ENCODE measurements at regions not wholly inside any gene's neighbourhood (a gene's known extent, or its start where the extent isn't known, plus 50 kb on each side); places are given as distances from the start of the nearest gene placed in this dataset.
"Not testable (repeated sequence)": the region's sequence is repeated elsewhere in the genome, so short reads cannot be mapped to it uniquely, and the experiment has no call there.

DNA sequence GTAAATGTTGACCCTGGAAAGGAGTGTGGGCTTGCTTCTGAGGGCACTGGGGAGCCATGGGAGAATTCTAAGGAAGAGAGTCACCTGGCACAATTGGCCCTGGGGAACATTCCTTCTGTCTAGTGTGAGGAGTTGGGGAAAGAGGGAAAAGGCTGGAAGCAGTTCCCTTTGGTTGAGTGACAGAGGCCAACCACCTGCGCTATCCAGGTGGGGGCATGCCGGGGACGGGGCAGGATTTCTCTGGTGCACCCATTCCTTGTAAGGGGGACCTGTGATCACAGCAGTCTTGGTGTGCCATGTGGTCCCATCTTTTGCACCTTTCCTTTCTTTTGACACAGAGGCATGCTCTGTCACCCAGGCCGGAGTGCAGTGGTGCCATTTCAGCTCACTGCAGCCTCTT is 92.1 kb upstream of the GRK3 start:
- peaks cover 2% of the 10 kb centered on the region for H3K36me3 ChIP-seq (ENCODE audit: control insufficient read depth, insufficient read depth, low read length)
- no peaks in the 10 kb centered on the region for H3K4me1 ChIP-seq (ENCODE audit: control insufficient read depth, insufficient read depth, low read length)
- no peak overlapping the region for H3K27ac ChIP-seq (ENCODE audit: insufficient read depth, low read depth, low read length, poor library complexity, severe bottlenecking)
- WGBS, 2 experiments, result 94 to 95% methylated on average over 4 of the region's 4 CpGs
- H3K27me3 ChIP-seq (ENCODE audit: control insufficient read depth, insufficient read depth, low read length, poor library complexity, severe bottlenecking), result no peaks in the 10 kb centered on the region
- no peak overlapping the region for H3K4me3 ChIP-seq (ENCODE audit: insufficient read depth, low read depth, low read length)
- no peaks in the 10 kb centered on the region for H3K9me3 ChIP-seq (ENCODE audit: control insufficient read depth, low read length)

DNA sequence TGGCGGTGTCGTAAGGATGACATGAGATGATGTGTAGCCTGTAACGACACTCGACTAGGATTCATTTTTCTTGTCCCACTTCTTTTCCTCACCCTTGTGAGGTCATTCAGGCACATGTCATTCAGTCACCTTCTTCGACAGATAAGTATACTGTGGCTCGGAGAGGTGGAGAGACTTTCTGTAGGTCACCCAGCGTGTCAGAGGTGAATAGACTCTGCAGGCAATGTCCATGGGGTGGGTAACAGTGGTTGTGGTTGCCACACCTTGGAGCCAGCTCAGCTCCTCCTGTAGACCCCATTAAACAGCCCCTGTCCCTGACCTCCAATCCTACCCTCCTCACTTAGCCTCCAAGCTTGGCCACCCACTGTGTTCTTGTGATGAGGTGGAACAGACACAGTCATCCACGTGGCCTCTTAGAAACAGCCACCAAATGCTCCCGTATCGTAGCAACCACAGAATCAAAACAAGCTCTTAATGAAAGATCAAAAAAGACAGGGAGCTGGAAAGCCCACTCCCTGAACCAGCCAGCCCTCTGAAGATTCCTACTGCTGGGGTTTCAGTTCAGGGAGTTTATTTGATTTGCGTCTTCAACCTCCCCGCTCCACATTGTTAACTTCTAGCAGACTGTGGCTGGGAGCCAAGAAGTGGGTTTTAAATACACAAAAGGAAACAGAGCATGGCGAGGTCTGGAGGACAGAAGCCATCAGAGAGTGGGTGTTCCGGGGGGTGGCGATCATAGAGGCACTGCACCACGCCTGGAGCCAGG is 89.0 kb upstream of the GRK3 start:
- Histone ChIP-seq H3K36me3 (ENCODE audit: control insufficient read depth, insufficient read depth, low read length) (peaks cover 3% of the 10 kb centered on the region), H3K4me1 (ENCODE audit: control insufficient read depth, insufficient read depth, low read length) (no peaks in the 10 kb centered on the region), H3K27ac (ENCODE audit: insufficient read depth, low read depth, low read length, poor library complexity, severe bottlenecking) (peak overlapping the region; percentile 55), H3K27me3 (ENCODE audit: control insufficient read depth, insufficient read depth, low read length, poor library complexity, severe bottlenecking) (no peaks in the 10 kb centered on the region), H3K4me3 (ENCODE audit: insufficient read depth, low read depth, low read length) (no peak overlapping the region), H3K9me3 (ENCODE audit: control insufficient read depth, low read length) (no peaks in the 10 kb centered on the region)
- 90 to 91% methylated on average over 16 of the region's 16 CpGs for WGBS, 2 experiments

DNA sequence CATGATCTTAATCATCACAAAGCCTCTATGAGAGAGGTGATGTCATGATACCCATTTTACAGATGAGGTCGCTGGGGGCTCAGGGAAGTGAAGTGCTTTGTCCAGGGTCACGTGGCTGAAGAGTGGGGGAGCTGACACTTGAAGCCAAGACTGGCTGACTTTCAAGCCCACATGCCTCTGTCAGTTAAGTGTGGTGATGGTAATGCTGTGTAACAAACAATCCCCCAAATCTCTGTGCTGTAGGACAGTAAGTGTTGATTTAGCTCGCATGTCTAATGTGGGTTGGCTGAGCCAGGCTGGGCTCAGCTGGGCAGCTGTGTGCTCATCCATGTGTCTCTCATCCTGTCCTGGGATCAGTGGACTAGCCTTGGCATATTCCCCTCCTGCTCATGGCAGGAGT is 87.1 kb upstream of the GRK3 start:
- 89 to 94% methylated on average over 3 of the region's 3 CpGs for WGBS, 2 experiments
- Histone ChIP-seq H3K27ac (ENCODE audit: insufficient read depth, low read depth, low read length, poor library complexity, severe bottlenecking) (no peak overlapping the region), H3K4me1 (ENCODE audit: control insufficient read depth, insufficient read depth, low read length) (no peaks in the 10 kb centered on the region), H3K36me3 (ENCODE audit: control insufficient read depth, insufficient read depth, low read length) (peaks cover 3% of the 10 kb centered on the region), H3K9me3 (ENCODE audit: control insufficient read depth, low read length) (no peaks in the 10 kb centered on the region), H3K27me3 (ENCODE audit: control insufficient read depth, insufficient read depth, low read length, poor library complexity, severe bottlenecking) (no peaks in the 10 kb centered on the region), H3K4me3 (ENCODE audit: insufficient read depth, low read depth, low read length) (no peak overlapping the region)

DNA sequence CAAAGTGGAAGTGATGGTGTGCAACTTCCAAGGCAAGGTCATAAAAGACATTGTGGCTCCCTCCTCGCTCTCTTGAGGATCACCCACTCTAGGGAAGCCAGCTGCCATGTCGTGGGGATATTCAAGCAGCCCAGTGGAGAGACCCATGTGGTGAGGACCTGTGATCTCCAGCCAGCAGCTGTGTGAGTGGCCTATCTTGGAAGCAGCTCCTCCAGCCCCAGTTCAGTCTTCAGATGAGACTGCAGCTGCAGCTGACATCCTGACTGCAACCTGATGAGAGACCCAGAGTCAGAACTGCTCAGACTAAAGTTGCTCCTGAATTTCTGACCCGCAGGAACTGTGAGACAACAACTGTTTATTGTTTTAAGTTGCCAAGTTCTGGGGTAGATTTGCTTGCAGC is 86.4 kb upstream of the GRK3 start:
- WGBS, 2 experiments, result 97 to 98% methylated on average over 3 of the region's 3 CpGs
- H3K27ac ChIP-seq (ENCODE audit: insufficient read depth, low read depth, low read length, poor library complexity, severe bottlenecking), result no peak overlapping the region

DNA sequence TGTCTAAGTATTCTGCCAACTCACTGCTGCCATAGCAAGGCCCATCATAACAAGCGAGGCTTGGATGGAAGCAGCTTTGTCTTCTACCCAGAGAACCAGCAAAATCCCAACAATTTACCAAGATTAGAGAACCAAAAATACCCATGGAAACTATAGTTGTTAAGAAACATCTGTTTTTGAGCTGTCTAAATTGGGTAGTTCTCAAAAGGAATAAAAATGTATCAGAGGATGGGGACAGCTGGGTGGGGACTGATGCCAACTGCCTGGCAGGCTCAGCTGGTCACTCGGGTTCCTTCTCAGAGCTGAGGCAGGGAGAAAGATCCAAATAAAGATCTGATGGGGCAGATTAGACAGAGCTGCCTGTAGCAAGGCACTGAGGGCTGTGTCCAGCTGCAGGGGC is 85.9 kb upstream of the GRK3 start:
- H3K27ac ChIP-seq (ENCODE audit: insufficient read depth, low read depth, low read length, poor library complexity, severe bottlenecking), result no peak overlapping the region
- H3K9me3 ChIP-seq (ENCODE audit: control insufficient read depth, low read length), result no peaks in the 10 kb centered on the region
- H3K36me3 ChIP-seq (ENCODE audit: control insufficient read depth, insufficient read depth, low read length), result peaks cover 3% of the 10 kb centered on the region
- H3K4me1 ChIP-seq (ENCODE audit: control insufficient read depth, insufficient read depth, low read length), result no peaks in the 10 kb centered on the region
- H3K27me3 ChIP-seq (ENCODE audit: control insufficient read depth, insufficient read depth, low read length, poor library complexity, severe bottlenecking), result no peaks in the 10 kb centered on the region
- no peak overlapping the region for H3K4me3 ChIP-seq (ENCODE audit: insufficient read depth, low read depth, low read length)
- WGBS, 2 experiments, result 96 to 100% methylated on average over 2 of the region's 2 CpGs

More for the DNA sequence above, 86.4 kb upstream of the GRK3 start:
- Histone ChIP-seq H3K9me3 (ENCODE audit: control insufficient read depth, low read length) (no peaks in the 10 kb centered on the region), H3K4me1 (ENCODE audit: control insufficient read depth, insufficient read depth, low read length) (no peaks in the 10 kb centered on the region), H3K27me3 (ENCODE audit: control insufficient read depth, insufficient read depth, low read length, poor library complexity, severe bottlenecking) (no peaks in the 10 kb centered on the region), H3K4me3 (ENCODE audit: insufficient read depth, low read depth, low read length) (no peak overlapping the region), H3K36me3 (ENCODE audit: control insufficient read depth, insufficient read depth, low read length) (peaks cover 3% of the 10 kb centered on the region)

DNA sequence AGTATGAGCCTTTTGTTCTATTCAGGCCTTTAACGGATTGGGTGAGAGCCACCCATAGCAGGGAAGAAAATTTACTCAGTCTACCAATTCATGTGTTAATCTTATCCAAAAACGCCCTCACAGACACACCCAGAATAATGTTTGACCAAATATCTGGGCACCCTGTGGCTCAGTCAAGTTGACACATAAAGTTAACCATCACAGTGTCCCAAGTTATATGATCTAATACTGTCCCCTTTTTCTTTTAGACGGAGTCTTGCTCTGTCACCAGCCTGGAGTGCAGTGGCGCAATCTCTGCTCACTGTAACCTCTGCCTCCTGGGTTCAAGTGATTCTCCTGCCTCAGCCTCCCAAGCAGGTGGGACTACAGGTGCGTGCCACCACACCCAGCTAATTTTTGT is 83.6 kb upstream of the GRK3 start:
- not testable (repeated sequence) for H3K4me3 ChIP-seq (ENCODE audit: insufficient read depth, low read depth, low read length); H3K4me1 ChIP-seq (ENCODE audit: control insufficient read depth, insufficient read depth, low read length); H3K27me3 ChIP-seq (ENCODE audit: control insufficient read depth, insufficient read depth, low read length, poor library complexity, severe bottlenecking); H3K9me3 ChIP-seq (ENCODE audit: control insufficient read depth, low read length); H3K27ac ChIP-seq (ENCODE audit: insufficient read depth, low read depth, low read length, poor library complexity, severe bottlenecking)
- H3K36me3 ChIP-seq (ENCODE audit: control insufficient read depth, insufficient read depth, low read length), result peaks cover 14% of the 10 kb centered on the region
- 91 to 93% methylated on average over 5 of the region's 5 CpGs for WGBS, 2 experiments

DNA sequence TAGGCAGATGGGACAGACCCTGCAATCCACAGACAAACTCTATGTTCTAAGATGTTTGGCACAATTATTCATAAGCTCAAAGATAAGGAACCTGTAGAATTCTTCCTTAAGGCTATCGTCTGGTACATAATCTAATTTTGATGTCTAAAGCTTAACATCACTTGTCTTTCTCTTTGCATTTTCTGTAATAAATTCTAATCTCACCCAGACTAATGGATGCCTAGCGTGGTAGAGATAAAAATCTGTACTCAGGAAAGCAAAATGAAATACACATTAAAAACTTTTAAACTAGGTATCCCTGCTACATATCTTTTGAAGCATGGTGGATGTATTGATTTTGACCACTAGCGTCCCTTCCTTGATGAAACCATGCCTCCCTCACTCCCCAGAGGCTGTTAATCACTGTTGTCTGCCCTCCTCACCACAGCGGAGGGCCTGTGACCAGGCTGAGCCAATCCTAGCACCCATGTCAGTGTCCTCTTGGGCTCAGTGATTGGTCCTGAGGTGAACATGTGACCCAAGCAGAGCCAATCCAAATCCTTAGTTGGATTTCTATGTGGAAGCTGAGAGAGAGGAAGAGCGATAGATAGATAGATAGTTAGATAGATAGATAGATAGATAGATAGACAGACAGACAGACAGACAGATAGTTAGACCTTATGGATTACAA is 82.2 kb upstream of the GRK3 start:
- peaks cover 14% of the 10 kb centered on the region for H3K36me3 ChIP-seq (ENCODE audit: control insufficient read depth, insufficient read depth, low read length)
- H3K27ac ChIP-seq (ENCODE audit: insufficient read depth, low read depth, low read length, poor library complexity, severe bottlenecking), result no peak overlapping the region
- no peaks in the 10 kb centered on the region for H3K9me3 ChIP-seq (ENCODE audit: control insufficient read depth, low read length)
- no peaks in the 10 kb centered on the region for H3K27me3 ChIP-seq (ENCODE audit: control insufficient read depth, insufficient read depth, low read length, poor library complexity, severe bottlenecking)
- 95% methylated on average over 4 to 5 of the region's 5 CpGs for WGBS, 2 experiments
- H3K4me1 ChIP-seq (ENCODE audit: control insufficient read depth, insufficient read depth, low read length), result no peaks in the 10 kb centered on the region
- H3K4me3 ChIP-seq (ENCODE audit: insufficient read depth, low read depth, low read length), result no peak overlapping the region

DNA sequence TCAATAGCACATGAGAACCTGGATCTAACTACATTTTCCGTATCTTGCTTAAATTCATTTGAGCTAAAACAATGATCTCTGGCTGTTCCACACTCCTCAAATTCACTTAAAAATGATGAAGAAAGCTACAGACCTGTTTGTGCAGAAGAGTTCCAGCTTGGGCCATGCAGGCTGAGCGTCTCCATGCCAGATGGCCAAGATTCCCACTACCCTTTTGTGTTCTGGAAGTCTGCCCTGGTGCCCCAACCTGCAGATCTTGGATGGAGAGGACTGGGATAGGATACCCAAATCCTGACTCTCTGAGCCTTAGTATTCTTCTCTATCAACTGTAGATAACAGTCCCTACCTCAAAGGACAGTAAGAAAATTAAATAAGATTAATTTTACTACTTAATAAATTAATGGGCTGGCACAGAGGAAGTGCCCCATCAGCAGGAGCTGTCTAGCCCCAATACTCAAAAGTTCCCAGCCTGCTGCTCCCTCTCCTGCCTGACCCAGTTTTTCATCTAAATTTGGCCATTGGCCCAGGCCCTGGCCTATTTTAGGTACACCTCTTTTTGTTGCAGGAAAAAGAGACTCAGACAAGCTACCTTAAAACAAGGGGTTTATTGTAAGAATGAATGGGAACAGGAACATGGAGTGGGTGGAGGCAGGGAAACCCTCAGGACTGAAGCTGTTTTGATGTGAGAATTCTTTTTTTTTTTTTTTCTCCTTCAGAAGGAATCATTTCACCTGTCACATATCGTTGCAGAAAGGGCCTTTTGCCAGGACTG is 81.4 kb upstream of the GRK3 start:
- WGBS, 2 experiments, result 96 to 99% methylated on average over 3 of the region's 3 CpGs
- H3K4me1 ChIP-seq (ENCODE audit: control insufficient read depth, insufficient read depth, low read length), result no peaks in the 10 kb centered on the region
- no peak overlapping the region for H3K4me3 ChIP-seq (ENCODE audit: insufficient read depth, low read depth, low read length)
- no peaks in the 10 kb centered on the region for H3K9me3 ChIP-seq (ENCODE audit: control insufficient read depth, low read length)
- H3K27me3 ChIP-seq (ENCODE audit: control insufficient read depth, insufficient read depth, low read length, poor library complexity, severe bottlenecking), result no peaks in the 10 kb centered on the region
- H3K27ac ChIP-seq (ENCODE audit: insufficient read depth, low read depth, low read length, poor library complexity, severe bottlenecking), result no peak overlapping the region
- H3K36me3 ChIP-seq (ENCODE audit: control insufficient read depth, insufficient read depth, low read length), result peaks cover 11% of the 10 kb centered on the region

DNA sequence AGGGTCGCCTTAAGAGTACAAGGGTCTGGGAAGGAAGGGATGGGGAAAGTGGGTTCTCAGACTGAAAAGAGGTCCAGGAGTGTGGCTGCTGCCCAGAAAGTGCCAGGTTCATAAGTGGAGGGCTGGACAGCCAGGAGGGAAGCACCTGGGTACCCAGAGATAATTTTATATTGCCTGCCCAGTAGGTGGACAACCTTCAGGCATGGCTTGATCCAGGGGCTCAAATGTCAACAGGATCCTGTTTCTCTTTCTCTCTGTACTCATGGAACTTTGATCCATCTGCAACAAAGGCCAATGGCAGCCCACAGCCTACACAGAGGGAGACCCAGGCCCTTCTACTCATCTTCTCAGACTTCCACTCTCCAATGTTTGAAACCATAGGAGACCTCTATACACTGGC is 80.5 kb upstream of the GRK3 start:
- H3K27ac ChIP-seq (ENCODE audit: insufficient read depth, low read depth, low read length, poor library complexity, severe bottlenecking), result no peak overlapping the region
- no peaks in the 10 kb centered on the region for H3K4me1 ChIP-seq (ENCODE audit: control insufficient read depth, insufficient read depth, low read length)
- H3K9me3 ChIP-seq (ENCODE audit: control insufficient read depth, low read length), result no peaks in the 10 kb centered on the region
- H3K27me3 ChIP-seq (ENCODE audit: control insufficient read depth, insufficient read depth, low read length, poor library complexity, severe bottlenecking), result no peaks in the 10 kb centered on the region
- H3K36me3 ChIP-seq (ENCODE audit: control insufficient read depth, insufficient read depth, low read length), result peaks cover 11% of the 10 kb centered on the region
- no peak overlapping the region for H3K4me3 ChIP-seq (ENCODE audit: insufficient read depth, low read depth, low read length)
- WGBS, 2 experiments, result 94 to 95% methylated on average over 1 of the region's 1 CpG
